Uterus (tissue), 2 donors: ENCODE measurements at regions not wholly inside any gene's neighbourhood (a gene's known extent, or its start where the extent isn't known, plus 50 kb on each side); places are given as distances from the start of the nearest gene placed in this dataset.

Experiments
- CTCF ChIP-seq, 4 experiments: fragments of 200-600 bp in 2 of 4; fragments of 450-650 bp in 2 of 4; sonication (generic) in 2 of 4; IDR thresholded peaks; one replicate each; pipeline ENCODE4 v1.5.1; 2016 to 2019; ENCODE audit warnings: antibody characterized with exemption in 4 of 4, mild to moderate bottlenecking in 2 of 4, moderate library complexity in 1 of 4
- POLR2A ChIP-seq, 2 donors: fragments of 450-650 bp; IDR thresholded peaks; one replicate each; pipeline ENCODE4 v1.6.1; 2016; ENCODE audit warnings: antibody characterized with exemption in 2 of 2, mild to moderate bottlenecking in 1 of 2, moderate library complexity in 1 of 2

GRCh38 chr10:4390219-4390618 is 435.8 kb upstream of the AKR1E2 start:
- TF ChIP-seq CTCF (IDR thresholded peaks at IDR 0.05) (no peak), POLR2A (IDR thresholded peaks at IDR 0.05) (no peak)
